Natural killer cell (primary cell): ENCODE measurements at regions not wholly inside any gene's neighbourhood (a gene's known extent, or its start where the extent isn't known, plus 50 kb on each side); places are given as distances from the start of the nearest gene placed in this dataset.

Experiments
- ATAC-seq, 3 donors: fragments of 150-1000 bp in 2 of 3; fragments of 200-7000 bp in 1 of 3; cut with Tn5 transposase; 1 replicate in 1 of 3; 2 replicates in 2 of 3; pipeline ENCODE4 v1.10.0; 2021; ENCODE audit warnings: mild to moderate bottlenecking in 2 of 3, moderate library complexity in 2 of 3
- DNase-seq, 2 donors: peaks; one replicate each; pipeline versions ENCODE4 v3.0.0 to v3.0.0-alpha.2; 2013 to 2021; ENCODE audit warnings: mixed read lengths in 1 of 2
- H3K27ac ChIP-seq: one replicate; pipeline ENCODE4 v1.5.1; 2013; ENCODE audit warnings: mild to moderate bottlenecking, low read length
- H3K27me3 ChIP-seq: one replicate; pipeline ENCODE4 v1.6.1; 2013; ENCODE audit warnings: low read length; ENCODE audit not compliant: control insufficient read depth, insufficient read depth
- H3K36me3 ChIP-seq: one replicate; pipeline ENCODE4 v1.6.1; 2013; ENCODE audit warnings: low read length; ENCODE audit not compliant: control insufficient read depth, insufficient read depth
- H3K4me1 ChIP-seq: one replicate; pipeline ENCODE4 v1.6.1; 2013; ENCODE audit warnings: low read length; ENCODE audit not compliant: control insufficient read depth, insufficient read depth
- H3K4me3 ChIP-seq: one replicate; pipeline ENCODE4 v1.5.1; 2013; ENCODE audit warnings: low read length
- H3K9me3 ChIP-seq: one replicate; pipeline ENCODE4 v1.6.1; 2013; ENCODE audit warnings: low read length; ENCODE audit not compliant: control insufficient read depth, insufficient read depth
- H3K27ac Mint-ChIP-seq, 2 donors: one replicate each; pipeline ENCODE4 v1.8.0; 2022; ENCODE audit warnings: mild to moderate bottlenecking in 2 of 2, mixed read lengths in 2 of 2, moderate library complexity in 1 of 2
- H3K27me3 Mint-ChIP-seq, 2 donors: one replicate each; pipeline ENCODE4 v1.8.0; 2022; ENCODE audit warnings: low read depth in 2 of 2, mixed read lengths in 2 of 2
- H3K36me3 Mint-ChIP-seq: one replicate; pipeline ENCODE4 v1.8.0; 2022; ENCODE audit warnings: mixed read lengths
- H3K4me1 Mint-ChIP-seq, 2 donors: one replicate each; pipeline ENCODE4 v1.8.0; 2022; ENCODE audit warnings: mixed read lengths in 2 of 2
- H3K4me3 Mint-ChIP-seq: one replicate; pipeline ENCODE4 v1.8.0; 2022; ENCODE audit warnings: mild to moderate bottlenecking, moderate library complexity, mixed read lengths
- H3K9me3 Mint-ChIP-seq, 2 donors: one replicate each; pipeline ENCODE4 v1.8.0; 2022; ENCODE audit warnings: mixed read lengths in 2 of 2
- CTCF ChIP-seq: fragments of 200-600 bp; IDR thresholded peaks from one replicate; pipeline ENCODE4 v1.8.0; 2022; ENCODE audit warnings: antibody characterized with exemption
- WGBS: methylation state at CpG from one replicate; pipeline ENCODE4 v1.1.7; 2013; ENCODE audit warnings: missing lambda C conversion rate; ENCODE audit not compliant: insufficient coverage; 5-methylcytosine and 5-hydroxymethylcytosine counted together
- intact Hi-C: fragments of 100-400 bp; cut with micrococcal nuclease; formaldehyde crosslinking; loops from one replicate; pipeline ENCODE4 v1.14.2; 2022

- peaks cover 13 to 16% of the 10 kb centered on the region in 2 donors for H3K9me3 Mint-ChIP-seq
- 67% methylated on average over 8 of the region's 11 CpGs for WGBS
- Histone ChIP-seq H3K9me3 (no peaks in the 10 kb centered on the region), H3K27me3 (no peaks in the 10 kb centered on the region), H3K4me1 (no peaks in the 10 kb centered on the region), H3K36me3 (no peaks in the 10 kb centered on the region), H3K27ac (no peak overlapping the region), H3K4me3 (no peak overlapping the region)
- no peak overlapping the region for H3K27ac Mint-ChIP-seq
- ATAC-seq (no peak), DNase-seq (no peak)
- peaks cover 4% of the 10 kb centered on the region for H3K36me3 Mint-ChIP-seq
- intact Hi-C loops: no loop called here
- no peak overlapping the region for H3K4me3 Mint-ChIP-seq
- H3K4me1 Mint-ChIP-seq: no peaks in the 10 kb centered on the region
- no peaks in the 10 kb centered on the region for H3K27me3 Mint-ChIP-seq
- TF ChIP-seq CTCF: no peak
Observed at GRCh38 chr4:181006499-181007260, 1236.5 kb upstream of the TENM3 start.

GRCh38 chr4:181007751-181008150 is 1235.5 kb upstream of the TENM3 start:
- H3K4me1 ChIP-seq: no peaks in the 10 kb centered on the region
- DNase-seq (no peak), ATAC-seq (no peak)
- intact Hi-C loops: no loop called here
- no peaks in the 10 kb centered on the region for H3K27me3 ChIP-seq
- Mint-ChIP-seq H3K27ac (no peak overlapping the region), H3K27me3 (no peaks in the 10 kb centered on the region), H3K4me1 (no peaks in the 10 kb centered on the region), H3K9me3 (peaks cover 15 to 22% of the 10 kb centered on the region in 2 donors), H3K4me3 (no peak overlapping the region), H3K36me3 (peaks cover 14% of the 10 kb centered on the region)
- H3K27ac ChIP-seq: no peak overlapping the region
- WGBS: 85% methylated on average over 5 of the region's 5 CpGs
- H3K9me3 ChIP-seq: no peaks in the 10 kb centered on the region
- H3K36me3 ChIP-seq: no peaks in the 10 kb centered on the region
- no peak for TF ChIP-seq CTCF
- no peak overlapping the region for H3K4me3 ChIP-seq

- peaks cover 18 to 25% of the 10 kb centered on the region in 2 donors for H3K9me3 Mint-ChIP-seq
- no peak for TF ChIP-seq CTCF
- H3K4me1 ChIP-seq: no peaks in the 10 kb centered on the region
- no peaks in the 10 kb centered on the region for H3K4me1 Mint-ChIP-seq
- DNase-seq (no peak), ATAC-seq (no peak)
- peaks cover 18% of the 10 kb centered on the region for H3K36me3 Mint-ChIP-seq
- WGBS: 82% methylated on average over 4 of the region's 4 CpGs
- H3K27me3 Mint-ChIP-seq: no peaks in the 10 kb centered on the region
- intact Hi-C loops: no loop called here
- no peak overlapping the region for H3K27ac Mint-ChIP-seq
- no peaks in the 10 kb centered on the region for H3K36me3 ChIP-seq
- no peaks in the 10 kb centered on the region for H3K9me3 ChIP-seq
- H3K4me3 Mint-ChIP-seq: no peak overlapping the region
- no peak overlapping the region for H3K4me3 ChIP-seq
- no peak overlapping the region for H3K27ac ChIP-seq
- no peaks in the 10 kb centered on the region for H3K27me3 ChIP-seq
Observed at GRCh38 chr4:181008164-181008563, 1235.0 kb upstream of the TENM3 start.

GRCh38 chr4:181013162-181013561 is 1230.0 kb upstream of the TENM3 start:
- no peaks in the 10 kb centered on the region for H3K27me3 Mint-ChIP-seq
- H3K27ac ChIP-seq: no peak overlapping the region
- no peak for ATAC-seq
- peaks cover 25% of the 10 kb centered on the region for H3K36me3 Mint-ChIP-seq
- no peaks in the 10 kb centered on the region for H3K27me3 ChIP-seq
- no peak overlapping the region for H3K27ac Mint-ChIP-seq
- H3K4me1 ChIP-seq: no peaks in the 10 kb centered on the region
- no peak for DNase-seq
- no peaks in the 10 kb centered on the region for H3K36me3 ChIP-seq
- no peaks in the 10 kb centered on the region for H3K9me3 ChIP-seq
- H3K9me3 Mint-ChIP-seq: peaks cover 18 to 22% of the 10 kb centered on the region in 2 donors
- no peak for TF ChIP-seq CTCF
- no peak overlapping the region for H3K4me3 ChIP-seq
- no peaks in the 10 kb centered on the region for H3K4me1 Mint-ChIP-seq
- intact Hi-C loops: no loop called here
- WGBS: 80% methylated on average over 4 of the region's 5 CpGs
- H3K4me3 Mint-ChIP-seq: no peak overlapping the region
